ENCODE measurements at regions not wholly inside any gene's neighbourhood (a gene's known extent, or its start where the extent isn't known, plus 50 kb on each side); places are given as distances from the start of the nearest gene placed in this dataset.

GRCh38 chr9:24712206-24712605, 166.5 kb upstream of the IZUMO3 start:
- no peaks in the 10 kb centered on the region for H3K4me1 ChIP-seq (ENCODE audit: control insufficient read depth, insufficient read depth, low read length)
- no peaks in the 10 kb centered on the region for H3K27me3 ChIP-seq (ENCODE audit: control insufficient read depth, insufficient read depth, low read length)
- H3K27ac Mint-ChIP-seq: no peak overlapping the region
- ATAC-seq: no peak
- 59% methylated on average over 2 of the region's 2 CpGs for WGBS (ENCODE audit: insufficient coverage)
- H3K9me3 Mint-ChIP-seq: peaks cover 8 to 17% of the 10 kb centered on the region in 2 donors
- H3K36me3 Mint-ChIP-seq: peaks cover 7% of the 10 kb centered on the region
- H3K36me3 ChIP-seq (ENCODE audit: control insufficient read depth, insufficient read depth, low read length): no peaks in the 10 kb centered on the region
- no peak overlapping the region for H3K4me3 ChIP-seq (ENCODE audit: low read length)
- H3K9me3 ChIP-seq (ENCODE audit: control insufficient read depth, insufficient read depth, low read length): peaks cover 4% of the 10 kb centered on the region
- no peaks in the 10 kb centered on the region for H3K4me1 Mint-ChIP-seq
- TF ChIP-seq, protein P1, sequence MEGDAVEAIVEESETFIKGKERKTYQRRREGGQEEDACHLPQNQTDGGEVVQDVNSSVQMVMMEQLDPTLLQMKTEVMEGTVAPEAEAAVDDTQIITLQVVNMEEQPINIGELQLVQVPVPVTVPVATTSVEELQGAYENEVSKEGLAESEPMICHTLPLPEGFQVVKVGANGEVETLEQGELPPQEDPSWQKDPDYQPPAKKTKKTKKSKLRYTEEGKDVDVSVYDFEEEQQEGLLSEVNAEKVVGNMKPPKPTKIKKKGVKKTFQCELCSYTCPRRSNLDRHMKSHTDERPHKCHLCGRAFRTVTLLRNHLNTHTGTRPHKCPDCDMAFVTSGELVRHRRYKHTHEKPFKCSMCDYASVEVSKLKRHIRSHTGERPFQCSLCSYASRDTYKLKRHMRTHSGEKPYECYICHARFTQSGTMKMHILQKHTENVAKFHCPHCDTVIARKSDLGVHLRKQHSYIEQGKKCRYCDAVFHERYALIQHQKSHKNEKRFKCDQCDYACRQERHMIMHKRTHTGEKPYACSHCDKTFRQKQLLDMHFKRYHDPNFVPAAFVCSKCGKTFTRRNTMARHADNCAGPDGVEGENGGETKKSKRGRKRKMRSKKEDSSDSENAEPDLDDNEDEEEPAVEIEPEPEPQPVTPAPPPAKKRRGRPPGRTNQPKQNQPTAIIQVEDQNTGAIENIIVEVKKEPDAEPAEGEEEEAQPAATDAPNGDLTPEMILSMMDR (IDR thresholded peaks at IDR 0.05): no peak
- intact Hi-C loops (cut with micrococcal nuclease): no loop called here
- H3K27me3 Mint-ChIP-seq (ENCODE audit: low read depth in 2 of 2): no peaks in the 10 kb centered on the region
- no peak overlapping the region for H3K4me3 Mint-ChIP-seq
- DNase-seq: no peak
- H3K27ac ChIP-seq (ENCODE audit: low read length): no peak overlapping the region

DNA sequence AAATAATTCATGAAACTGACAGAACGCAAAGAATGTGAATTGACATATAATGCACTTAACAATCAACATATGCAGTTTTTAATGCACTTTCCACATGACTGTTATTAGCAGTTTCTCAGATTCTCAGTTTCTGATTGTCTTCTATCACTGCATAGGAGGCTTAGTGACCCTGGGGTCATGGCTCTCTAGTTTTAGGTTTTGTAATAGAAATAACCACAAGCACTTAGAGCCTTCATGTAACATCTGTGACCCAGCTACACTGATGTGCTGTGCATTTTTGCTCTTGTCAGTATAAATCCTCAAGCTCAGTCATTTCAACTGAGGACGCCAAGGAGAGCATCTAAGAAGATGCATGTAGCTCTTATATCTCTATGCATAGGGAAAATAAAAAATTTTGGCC, 163.1 kb upstream of the IZUMO3 start:
- no peak overlapping the region for H3K4me3 Mint-ChIP-seq
- ATAC-seq (no peak), DNase-seq (no peak)
- Histone ChIP-seq H3K4me3 (ENCODE audit: low read length) (no peak overlapping the region), H3K36me3 (ENCODE audit: control insufficient read depth, insufficient read depth, low read length) (no peaks in the 10 kb centered on the region), H3K4me1 (ENCODE audit: control insufficient read depth, insufficient read depth, low read length) (no peaks in the 10 kb centered on the region), H3K9me3 (ENCODE audit: control insufficient read depth, insufficient read depth, low read length) (no peaks in the 10 kb centered on the region), H3K27me3 (ENCODE audit: control insufficient read depth, insufficient read depth, low read length) (no peaks in the 10 kb centered on the region), H3K27ac (ENCODE audit: low read length) (no peak overlapping the region)
- no peaks in the 10 kb centered on the region for H3K4me1 Mint-ChIP-seq
- intact Hi-C loops (cut with micrococcal nuclease): no loop called here
- WGBS (ENCODE audit: insufficient coverage): 90% methylated on average over 1 of the region's 2 CpGs
- H3K36me3 Mint-ChIP-seq: peaks cover 10% of the 10 kb centered on the region
- H3K27me3 Mint-ChIP-seq (ENCODE audit: low read depth in 2 of 2): no peaks in the 10 kb centered on the region
- H3K9me3 Mint-ChIP-seq: peaks cover 6 to 9% of the 10 kb centered on the region in 2 donors
- TF ChIP-seq, protein P1 (IDR thresholded peaks at IDR 0.05): no peak
- H3K27ac Mint-ChIP-seq: no peak overlapping the region

DNA sequence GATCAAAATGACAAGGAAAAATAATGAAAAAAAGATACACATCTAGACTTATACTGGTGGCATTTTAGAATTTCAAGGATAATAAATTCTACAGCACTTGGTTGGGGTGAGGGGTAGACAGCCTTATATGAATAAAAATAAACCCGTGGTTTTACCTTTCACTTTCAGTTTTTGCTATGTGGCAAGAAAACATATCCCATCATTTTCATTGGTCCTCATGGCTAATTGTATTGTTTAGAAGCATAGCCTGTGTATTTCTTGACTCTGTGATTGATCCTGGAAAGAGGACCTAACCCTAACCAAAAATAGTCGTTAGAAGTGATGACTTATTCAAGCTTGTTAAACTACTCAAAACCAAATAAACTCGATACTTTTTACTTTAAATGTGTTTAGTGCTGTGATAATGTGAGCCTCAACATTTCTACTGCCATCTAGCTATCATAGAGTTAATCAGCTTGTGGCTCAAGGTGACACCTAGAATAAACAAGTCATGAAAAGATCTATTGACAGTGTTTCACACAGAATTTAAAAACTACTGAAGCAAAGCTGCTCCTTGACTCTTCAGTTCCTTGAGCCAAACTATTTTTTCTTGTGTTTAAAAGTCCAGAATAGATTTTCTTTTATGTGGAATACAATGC, 153.3 kb upstream of the IZUMO3 start:
- DNase-seq: no peak
- H3K27me3 Mint-ChIP-seq (ENCODE audit: low read depth in 2 of 2): no peaks in the 10 kb centered on the region
- intact Hi-C loops (cut with micrococcal nuclease): no loop called here
- peaks cover 12 to 30% of the 10 kb centered on the region in 2 donors for H3K9me3 Mint-ChIP-seq
- peaks cover 13% of the 10 kb centered on the region for H3K36me3 Mint-ChIP-seq
- no peak overlapping the region for H3K27ac ChIP-seq (ENCODE audit: low read length)
- H3K4me1 ChIP-seq (ENCODE audit: control insufficient read depth, insufficient read depth, low read length): no peaks in the 10 kb centered on the region
- WGBS (ENCODE audit: insufficient coverage): no CpG with 5 or more reads among the region's 3 CpGs
- H3K4me1 Mint-ChIP-seq: no peaks in the 10 kb centered on the region
- TF ChIP-seq, protein P1 (IDR thresholded peaks at IDR 0.05): no peak
- H3K36me3 ChIP-seq (ENCODE audit: control insufficient read depth, insufficient read depth, low read length): no peaks in the 10 kb centered on the region
- no peak overlapping the region for H3K27ac Mint-ChIP-seq
- H3K4me3 ChIP-seq (ENCODE audit: low read length): no peak overlapping the region
- ATAC-seq: no peak
- H3K27me3 ChIP-seq (ENCODE audit: control insufficient read depth, insufficient read depth, low read length): no peaks in the 10 kb centered on the region
- no peaks in the 10 kb centered on the region for H3K9me3 ChIP-seq (ENCODE audit: control insufficient read depth, insufficient read depth, low read length)
- no peak overlapping the region for H3K4me3 Mint-ChIP-seq

DNA sequence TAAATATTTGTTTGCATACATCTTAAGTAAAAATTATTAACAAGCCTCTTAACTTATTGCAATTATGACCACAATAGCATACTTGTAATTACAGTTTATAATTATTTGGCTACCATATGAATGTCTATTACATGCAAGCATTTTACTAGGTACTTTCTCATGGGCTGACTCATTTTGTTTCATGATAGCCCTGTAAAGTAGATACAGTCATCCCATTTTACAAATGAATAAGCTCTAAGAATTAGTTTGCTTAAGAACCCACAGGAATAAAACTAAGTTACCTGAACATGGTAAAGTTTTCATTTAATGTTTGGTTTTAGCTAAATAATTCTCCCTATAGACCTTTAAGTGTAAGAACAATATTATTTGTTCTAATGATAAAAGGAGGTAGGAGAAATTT, 126.6 kb upstream of the IZUMO3 start:
- TF ChIP-seq, protein P1 (IDR thresholded peaks at IDR 0.05): no peak
- DNase-seq: no peak

More for the DNA sequence above, 126.6 kb upstream of the IZUMO3 start:
- Histone ChIP-seq H3K4me1 (ENCODE audit: control insufficient read depth, insufficient read depth, low read length) (no peaks in the 10 kb centered on the region), H3K9me3 (ENCODE audit: control insufficient read depth, insufficient read depth, low read length) (peaks cover 13% of the 10 kb centered on the region), H3K4me3 (ENCODE audit: low read length) (no peak overlapping the region), H3K27ac (ENCODE audit: low read length) (no peak overlapping the region), H3K27me3 (ENCODE audit: control insufficient read depth, insufficient read depth, low read length) (no peaks in the 10 kb centered on the region), H3K36me3 (ENCODE audit: control insufficient read depth, insufficient read depth, low read length) (no peaks in the 10 kb centered on the region)
- Mint-ChIP-seq H3K27me3 (ENCODE audit: low read depth in 2 of 2) (no peaks in the 10 kb centered on the region), H3K9me3 (peaks cover 9 to 10% of the 10 kb centered on the region in 2 donors), H3K4me1 (no peaks in the 10 kb centered on the region), H3K27ac (no peak overlapping the region), H3K36me3 (no peaks in the 10 kb centered on the region), H3K4me3 (no peak overlapping the region)
- intact Hi-C loops (cut with micrococcal nuclease): no loop called here
- ATAC-seq: no peak

Measured in natural killer cell (primary cell).